GM23338 (cell line): ENCODE measurements at regions not wholly inside any gene's neighbourhood (a gene's known extent, or its start where the extent isn't known, plus 50 kb on each side); places are given as distances from the start of the nearest gene placed in this dataset.

ENCODE experiments used
- ATAC-seq: fragments of 200-7000 bp; cut with Tn5 transposase; 3 replicates; pipeline ENCODE4 v1.9.1; 2020
- DNase-seq: peaks from one replicate; pipeline ENCODE4 v3.0.0-alpha.2; 2015; ENCODE audit warnings: low spot score
- H2AFZ ChIP-seq: fragments of 200-600 bp; sonication (generic); 2 replicates; pipeline ENCODE4 v1.8.0; 2016; ENCODE audit warnings: antibody characterized with exemption, mild to moderate bottlenecking, moderate library complexity
- H3F3A ChIP-seq: fragments of 200-600 bp; sonication (generic); replicated peaks from 2 replicates; pipeline ENCODE4 v1.8.0; 2017; ENCODE audit warnings: antibody characterized with exemption, mixed run types, low read depth
- H3K27ac ChIP-seq: fragments of 200-600 bp; sonication (generic); 2 replicates; pipeline ENCODE4 v1.6.1; 2016; ENCODE audit warnings: low read depth
- H3K27me3 ChIP-seq: fragments of 200-600 bp; sonication (generic); 2 replicates; pipeline ENCODE4 v1.8.0; 2016; ENCODE audit warnings: mild to moderate bottlenecking, mixed run types, moderate library complexity; ENCODE audit not compliant: insufficient read depth
- H3K36me3 ChIP-seq: fragments of 200-600 bp; sonication (generic); 2 replicates; pipeline ENCODE4 v1.8.0; 2016; ENCODE audit warnings: mild to moderate bottlenecking; ENCODE audit not compliant: insufficient read depth
- H3K4me1 ChIP-seq: fragments of 200-600 bp; sonication (generic); 2 replicates; pipeline ENCODE4 v1.8.0; 2016; ENCODE audit warnings: mild to moderate bottlenecking, moderate library complexity; ENCODE audit not compliant: insufficient read depth
- H3K4me2 ChIP-seq: fragments of 200-600 bp; sonication (generic); 2 replicates; pipeline ENCODE4 v1.7.1; 2017; ENCODE audit warnings: mixed run types
- H3K4me3 ChIP-seq: fragments of 200-600 bp; sonication (generic); 2 replicates; pipeline ENCODE4 v1.6.1; 2016; ENCODE audit warnings: mixed run types
- H3K79me2 ChIP-seq: fragments of 200-600 bp; sonication (generic); replicated peaks from 2 replicates; pipeline ENCODE4 v1.8.0; 2017; ENCODE audit warnings: mild to moderate bottlenecking; ENCODE audit not compliant: insufficient read depth
- H3K9me2 ChIP-seq: fragments of 200-600 bp; sonication (generic); 2 replicates; pipeline ENCODE4 v1.8.0; 2017; ENCODE audit not compliant: insufficient read depth
- H4K20me1 ChIP-seq: fragments of 200-600 bp; sonication (generic); replicated peaks from 2 replicates; pipeline ENCODE4 v1.8.0; 2017; ENCODE audit warnings: mild to moderate bottlenecking; ENCODE audit not compliant: insufficient read depth
- H3K27ac Mint-ChIP-seq: 2 replicates; pipeline ENCODE4 v1.8.0; 2020; ENCODE audit warnings: inconsistent platforms, mild to moderate bottlenecking, moderate library complexity, mixed read lengths
- H3K27me3 Mint-ChIP-seq: 3 replicates; pipeline ENCODE4 v1.8.0; 2022; ENCODE audit warnings: low read depth, mild to moderate bottlenecking, moderate library complexity, mixed read lengths, inconsistent platforms; ENCODE audit not compliant: insufficient read depth, poor library complexity
- H3K36me3 Mint-ChIP-seq: 3 replicates; pipeline ENCODE4 v1.8.0; 2021; ENCODE audit warnings: low read depth, mild to moderate bottlenecking, inconsistent platforms, moderate library complexity, mixed read lengths
- H3K4me1 Mint-ChIP-seq: 3 replicates; pipeline ENCODE4 v1.8.0; 2020; ENCODE audit warnings: mild to moderate bottlenecking, inconsistent platforms, mixed read lengths
- H3K4me3 Mint-ChIP-seq: 3 replicates; pipeline ENCODE4 v1.8.0; 2021; ENCODE audit warnings: moderate library complexity, mild to moderate bottlenecking, inconsistent platforms, mixed read lengths
- H3K9me3 Mint-ChIP-seq: 3 replicates; pipeline ENCODE4 v1.8.0; 2020; ENCODE audit warnings: moderate library complexity, mild to moderate bottlenecking, inconsistent platforms, mixed read lengths
- CTCF ChIP-seq, 2 experiments: fragments of 200-600 bp in 1 of 2; sonication (generic) in 1 of 2; conservative IDR thresholded peaks; 2 replicates each; pipeline versions ENCODE4 v1.5.1 to v1.6.1; 2016 to 2017; ENCODE audit warnings: antibody characterized with exemption in 2 of 2, low read depth in 2 of 2, mild to moderate bottlenecking in 2 of 2, moderate library complexity in 1 of 2
- EZH2 ChIP-seq: fragments of 200-600 bp; sonication (generic); IDR thresholded peaks from one replicate; pipeline ENCODE4 v1.8.0; 2017; ENCODE audit warnings: antibody characterized with exemption, mild to moderate bottlenecking, low read depth; ENCODE audit not compliant: unreplicated experiment
- EZH2phosphoT487 ChIP-seq: fragments of 200-600 bp; sonication (generic); IDR thresholded peaks from one replicate; pipeline ENCODE4 v1.8.1; 2018; ENCODE audit warnings: antibody characterized with exemption; ENCODE audit not compliant: unreplicated experiment
- JUNB ChIP-seq: IDR thresholded peaks from one replicate; pipeline ENCODE4 v1.6.1; 2016; ENCODE audit warnings: antibody characterized with exemption; ENCODE audit not compliant: unreplicated experiment
- NANOG ChIP-seq: IDR thresholded peaks from 2 replicates; pipeline ENCODE4 v1.6.1; 2016; ENCODE audit warnings: antibody characterized with exemption, borderline replicate concordance
- POLR2AphosphoS5 ChIP-seq: IDR thresholded peaks from 2 replicates; pipeline ENCODE4 v1.6.1; 2016; ENCODE audit warnings: antibody characterized with exemption, low read depth
- STAT1 ChIP-seq: IDR thresholded peaks from one replicate; pipeline ENCODE4 v1.6.1; 2016; ENCODE audit warnings: antibody characterized with exemption; ENCODE audit not compliant: unreplicated experiment
- ZNF114 ChIP-seq: fragments of 250-450 bp; sonication (Bioruptor Pico); IDR thresholded peaks from 2 replicates; pipeline ENCODE4 v1.5.0; 2020; ENCODE audit warnings: mild to moderate bottlenecking, moderate library complexity
- ZNF331 ChIP-seq: fragments of 250-450 bp; sonication (Bioruptor Pico); IDR thresholded peaks from 2 replicates; pipeline ENCODE4 v1.5.0; 2020; ENCODE audit warnings: low read depth, mild to moderate bottlenecking, moderate library complexity
- ZNF462 ChIP-seq: fragments of 250-450 bp; sonication (Bioruptor Pico); IDR thresholded peaks from 2 replicates; pipeline ENCODE4 v1.5.0; 2020; ENCODE audit warnings: mild to moderate bottlenecking, moderate library complexity

- no peak for TF ChIP-seq ZNF462 (CRISPR knock-in tag)
- TF ChIP-seq EZH2 = no peak
- no peak for TF ChIP-seq STAT1
- TF ChIP-seq CTCF (conservative IDR thresholded peaks at IDR 0.05; ENCODE audit: low read depth in 2 of 2) = no peak
- TF ChIP-seq POLR2AphosphoS5 = no peak
These were observed 176.7 kb upstream of the ZNF32 start (continued) for GRCh38 chr10:43825421-43825820.

GRCh38 chr10:43824934-43825333, 176.3 kb upstream of the ZNF32 start:
- H3K36me3 ChIP-seq = no peaks in the 10 kb centered on the region
- H3K4me1 Mint-ChIP-seq = no peaks in the 10 kb centered on the region
- H3K79me2 ChIP-seq = no peaks in the 10 kb centered on the region
- H3K4me3 Mint-ChIP-seq = no peak overlapping the region
- no peaks in the 10 kb centered on the region for H3K4me1 ChIP-seq
- no peak overlapping the region for H3K4me2 ChIP-seq
- no peaks in the 10 kb centered on the region for H3K27me3 ChIP-seq
- DNase-seq (no peak), ATAC-seq (no peak)
- no peaks in the 10 kb centered on the region for H3F3A ChIP-seq
- H3K27me3 Mint-ChIP-seq = peaks cover 2% of the 10 kb centered on the region
- H3K9me2 ChIP-seq = no peaks in the 10 kb centered on the region
- H3K36me3 Mint-ChIP-seq = no peaks in the 10 kb centered on the region; the same call in 2 of the 3 replicates
- H3K27ac ChIP-seq = no peak overlapping the region
- peaks cover 3% of the 10 kb centered on the region; the same call in 2 of the 3 replicates for H3K9me3 Mint-ChIP-seq
- H4K20me1 ChIP-seq = no peaks in the 10 kb centered on the region
- H3K4me3 ChIP-seq = no peak overlapping the region
- no peak overlapping the region for H3K27ac Mint-ChIP-seq
- H2AFZ ChIP-seq = peak overlapping the region; percentile 28; the same call in 1 of the 2 replicates
- TF ChIP-seq STAT1 = no peak
- TF ChIP-seq JUNB = no peak
- no peak for TF ChIP-seq POLR2AphosphoS5
- TF ChIP-seq NANOG = no peak
- TF ChIP-seq ZNF114 = no peak
- no peak for TF ChIP-seq EZH2
- TF ChIP-seq EZH2phosphoT487 = no peak
- TF ChIP-seq ZNF331 (CRISPR knock-in tag) = no peak
- TF ChIP-seq CTCF (conservative IDR thresholded peaks at IDR 0.05; ENCODE audit: low read depth in 2 of 2) = no peak
